ENCODE measurements at regions not wholly inside any gene's neighbourhood (a gene's known extent, or its start where the extent isn't known, plus 50 kb on each side); places are given as distances from the start of the nearest gene placed in this dataset.

DNA sequence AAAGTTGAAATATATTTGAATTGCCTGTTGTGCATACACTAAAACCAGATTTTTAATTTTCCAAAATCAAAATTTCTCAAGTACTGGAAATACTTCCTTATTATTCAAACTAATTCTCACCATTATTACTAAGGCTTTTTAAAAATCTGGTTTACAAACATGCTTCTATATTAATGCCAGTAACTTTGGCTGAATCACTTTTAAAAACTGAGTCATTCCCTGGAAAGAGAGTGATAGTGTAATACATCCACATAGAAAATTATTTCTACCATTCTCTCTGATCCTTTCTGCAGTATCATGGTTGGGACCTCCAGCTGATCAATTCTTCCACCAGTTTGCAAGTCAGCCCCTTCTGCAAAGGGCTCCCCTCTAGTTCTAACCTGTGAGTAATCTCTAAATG, 165.3 kb upstream of the FAM241A start:
- TF ChIP-seq YY1 (IDR thresholded peaks at IDR 0.05; ENCODE audit: low read depth) (no peak), CREB1 (IDR thresholded peaks at IDR 0.05; ENCODE audit: low read depth) (no peak), RAD21 (IDR thresholded peaks at IDR 0.05; ENCODE audit: low read depth) (no peak), MAX (IDR thresholded peaks at IDR 0.05) (no peak), TAF1 (IDR thresholded peaks at IDR 0.05; ENCODE audit: low read depth) (no peak), EGR1 (IDR thresholded peaks at IDR 0.05) (no peak), EP300 (IDR thresholded peaks at IDR 0.05; ENCODE audit: borderline replicate concordance) (no peak), TCF12 (IDR thresholded peaks at IDR 0.05; ENCODE audit: low read depth) (no peak), NFIC (IDR thresholded peaks at IDR 0.05) (no peak)
- TF ChIP-seq, protein P1, sequence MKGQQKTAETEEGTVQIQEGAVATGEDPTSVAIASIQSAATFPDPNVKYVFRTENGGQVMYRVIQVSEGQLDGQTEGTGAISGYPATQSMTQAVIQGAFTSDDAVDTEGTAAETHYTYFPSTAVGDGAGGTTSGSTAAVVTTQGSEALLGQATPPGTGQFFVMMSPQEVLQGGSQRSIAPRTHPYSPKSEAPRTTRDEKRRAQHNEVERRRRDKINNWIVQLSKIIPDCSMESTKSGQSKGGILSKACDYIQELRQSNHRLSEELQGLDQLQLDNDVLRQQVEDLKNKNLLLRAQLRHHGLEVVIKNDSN (IDR thresholded peaks at IDR 0.05): no peak
- TF ChIP-seq, protein P2, sequence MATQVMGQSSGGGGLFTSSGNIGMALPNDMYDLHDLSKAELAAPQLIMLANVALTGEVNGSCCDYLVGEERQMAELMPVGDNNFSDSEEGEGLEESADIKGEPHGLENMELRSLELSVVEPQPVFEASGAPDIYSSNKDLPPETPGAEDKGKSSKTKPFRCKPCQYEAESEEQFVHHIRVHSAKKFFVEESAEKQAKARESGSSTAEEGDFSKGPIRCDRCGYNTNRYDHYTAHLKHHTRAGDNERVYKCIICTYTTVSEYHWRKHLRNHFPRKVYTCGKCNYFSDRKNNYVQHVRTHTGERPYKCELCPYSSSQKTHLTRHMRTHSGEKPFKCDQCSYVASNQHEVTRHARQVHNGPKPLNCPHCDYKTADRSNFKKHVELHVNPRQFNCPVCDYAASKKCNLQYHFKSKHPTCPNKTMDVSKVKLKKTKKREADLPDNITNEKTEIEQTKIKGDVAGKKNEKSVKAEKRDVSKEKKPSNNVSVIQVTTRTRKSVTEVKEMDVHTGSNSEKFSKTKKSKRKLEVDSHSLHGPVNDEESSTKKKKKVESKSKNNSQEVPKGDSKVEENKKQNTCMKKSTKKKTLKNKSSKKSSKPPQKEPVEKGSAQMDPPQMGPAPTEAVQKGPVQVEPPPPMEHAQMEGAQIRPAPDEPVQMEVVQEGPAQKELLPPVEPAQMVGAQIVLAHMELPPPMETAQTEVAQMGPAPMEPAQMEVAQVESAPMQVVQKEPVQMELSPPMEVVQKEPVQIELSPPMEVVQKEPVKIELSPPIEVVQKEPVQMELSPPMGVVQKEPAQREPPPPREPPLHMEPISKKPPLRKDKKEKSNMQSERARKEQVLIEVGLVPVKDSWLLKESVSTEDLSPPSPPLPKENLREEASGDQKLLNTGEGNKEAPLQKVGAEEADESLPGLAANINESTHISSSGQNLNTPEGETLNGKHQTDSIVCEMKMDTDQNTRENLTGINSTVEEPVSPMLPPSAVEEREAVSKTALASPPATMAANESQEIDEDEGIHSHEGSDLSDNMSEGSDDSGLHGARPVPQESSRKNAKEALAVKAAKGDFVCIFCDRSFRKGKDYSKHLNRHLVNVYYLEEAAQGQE (IDR thresholded peaks at IDR 0.05; ENCODE audit: low read depth): no peak

Data from Ishikawa (cell line).